ENCODE measurements at regions not wholly inside any gene's neighbourhood (a gene's known extent, or its start where the extent isn't known, plus 50 kb on each side); places are given as distances from the start of the nearest gene placed in this dataset.
"Not testable (repeated sequence)": the region's sequence is repeated elsewhere in the genome, so short reads cannot be mapped to it uniquely, and the experiment has no call there.

- TF ChIP-seq PHF8 (conservative IDR thresholded peaks at IDR 0.05; ENCODE audit: low read depth, low read length): peak; percentile 80
- TF ChIP-seq POLR2A (IDR thresholded peaks at IDR 0.05; ENCODE audit: control extremely low read depth in 1 of 2, low read depth in 2 of 2, low read length in 2 of 2): peak in 1 of 2 experiments; percentile 60; a peak in 2 of 3 replicates
Observed at GRCh38 chr16:29594926-29595838, 67.9 kb upstream of the SPN start (continued).

- H2BK15ac ChIP-seq (ENCODE audit: low read length); H3K36me3 ChIP-seq (ENCODE audit: control insufficient read depth in 2 of 4, insufficient read depth in 4 of 4, low read length in 3 of 4); H3K4ac ChIP-seq (replicated peaks; ENCODE audit: insufficient read length, low read depth, low read length); H3K4me2 ChIP-seq (ENCODE audit: insufficient read depth in 1 of 2, low read depth in 2 of 2, low read length in 2 of 2); H2BK20ac ChIP-seq (ENCODE audit: low read length); H2AK5ac ChIP-seq (ENCODE audit: low read depth, low read length); H2BK5ac ChIP-seq (ENCODE audit: low read depth, low read length); H2BK12ac ChIP-seq (ENCODE audit: low read depth, low read length); H3K14ac ChIP-seq (ENCODE audit: insufficient read length); H3K56ac ChIP-seq (replicated peaks; ENCODE audit: insufficient read length, low read depth, low read length); H3K23me2 ChIP-seq (ENCODE audit: low read depth, low read length); H3K9ac ChIP-seq (replicated peaks in 1 of 4; ENCODE audit: extremely low read depth in 1 of 4, low read depth in 3 of 4, low read length in 3 of 4); H3K79me1 ChIP-seq (ENCODE audit: low read depth, low read length); H2AFZ ChIP-seq (ENCODE audit: low read length); H3K4me1 ChIP-seq (replicated peaks in 1 of 4; ENCODE audit: control insufficient read depth in 3 of 4, insufficient read depth in 4 of 4, low read length in 3 of 4); H3K4me3 ChIP-seq (ENCODE audit: extremely low read depth in 1 of 4, insufficient read depth in 2 of 4, low read depth in 3 of 4, low read length in 4 of 4); H4K8ac ChIP-seq (ENCODE audit: extremely low read depth, insufficient read depth, low read length); FAIRE-seq; H3K9me3 ChIP-seq (ENCODE audit: insufficient read depth in 2 of 2, low read depth in 1 of 2, low read length in 1 of 2); CTCF ChIA-PET (ENCODE audit: partially characterized antibody); H3K27ac ChIP-seq (ENCODE audit: low read depth, low read length); H4K91ac ChIP-seq (replicated peaks; ENCODE audit: insufficient read length, low read length); H3K27me3 ChIP-seq (replicated peaks in 1 of 4; ENCODE audit: control insufficient read depth in 3 of 4, extremely low read depth in 1 of 4, insufficient read depth in 3 of 4, low read length in 3 of 4); H3K23ac ChIP-seq (ENCODE audit: insufficient read length); H4K20me1 ChIP-seq (replicated peaks in 1 of 2; ENCODE audit: control insufficient read depth in 1 of 2, insufficient read depth in 2 of 2, low read length in 2 of 2); DNase-seq (ENCODE audit: low read depth in 1 of 2, low spot score in 2 of 2); H2BK120ac ChIP-seq (replicated peaks; ENCODE audit: low read depth, low read length); H4K5ac ChIP-seq (ENCODE audit: insufficient read length, low read depth, low read length); POLR2A ChIA-PET (ENCODE audit: partially characterized antibody); H3K18ac ChIP-seq (ENCODE audit: extremely low read depth, low read length): not testable (repeated sequence)
- peaks cover 0 to 31% of the 10 kb centered on the region in 2 experiments; a peak in 2 of 4 replicates for H3K79me2 ChIP-seq (ENCODE audit: control insufficient read depth in 1 of 2, insufficient read depth in 2 of 2, low read length in 2 of 2)
- 98% methylated on average over 6 of the region's 7 CpGs; no CpG with 5 or more reads in 1 of the 2 experiments for WGBS, 2 experiments (ENCODE audit: extremely low coverage in 1 of 2, insufficient coverage in 1 of 2, insufficient read length in 1 of 2, insufficient replicate concordance in 2 of 2, low coverage in 1 of 2, low lambda C conversion rate in 2 of 2, missing lambda C conversion rate in 1 of 2)
Observed at GRCh38 chr16:29597030-29597429, 66.0 kb upstream of the SPN start.
